Body of pancreas (tissue), 4 donors: ENCODE measurements at regions not wholly inside any gene's neighbourhood (a gene's known extent, or its start where the extent isn't known, plus 50 kb on each side); places are given as distances from the start of the nearest gene placed in this dataset.
A peak's percentile ranks its signal among the peaks of the same experiment; 100 is the strongest.

Experiments
- ATAC-seq: fragments of 150-250 bp; one replicate; pipeline ENCODE4 v1.9.1; 2016
- DNase-seq, 4 donors: peaks; one replicate each; pipeline ENCODE4 v3.0.0-alpha.2; 2019
- H3K27ac ChIP-seq, 4 donors: fragments of 200-600 bp; sonication (generic); 1 replicate in 3 of 4; 2 replicates in 1 of 4; pipeline versions ENCODE4 v1.5.1 to v1.6.1; 2016 to 2019; ENCODE audit warnings: mild to moderate bottlenecking in 1 of 4, mixed read lengths in 1 of 4, moderate library complexity in 1 of 4
- H3K27me3 ChIP-seq, 2 donors: fragments of 200-600 bp; sonication (generic); one replicate each; pipeline ENCODE4 v1.6.0; 2016; ENCODE audit warnings: mild to moderate bottlenecking in 1 of 2
- H3K36me3 ChIP-seq, 2 donors: fragments of 200-600 bp; sonication (generic); replicated peaks in 1 of 2; 2 replicates each; pipeline ENCODE4 v1.5.1; 2016; ENCODE audit warnings: low read depth in 2 of 2; ENCODE audit not compliant: insufficient read depth in 1 of 2
- H3K4me1 ChIP-seq: fragments of 200-600 bp; sonication (generic); one replicate; pipeline ENCODE4 v1.6.0; 2016
- H3K4me3 ChIP-seq, 2 donors: fragments of 200-600 bp; sonication (generic); 1 replicate in 1 of 2; 2 replicates in 1 of 2; pipeline ENCODE4 v1.5.1; 2016 to 2019
- H3K9me3 ChIP-seq, 3 donors: fragments of 200-600 bp; sonication (generic); 1 replicate in 2 of 3; 2 replicates in 1 of 3; pipeline ENCODE4 v1.5.1; 2016
- CTCF ChIP-seq, 7 experiments: fragments of 450-650 bp in 4 of 7; fragments of 200-600 bp in 3 of 7; sonication (generic) in 3 of 7; IDR thresholded peaks; one replicate each; pipeline ENCODE4 v1.5.1; 2016 to 2019; ENCODE audit warnings: antibody characterized with exemption in 7 of 7
- POLR2A ChIP-seq, 3 donors: fragments of 450-650 bp; IDR thresholded peaks; one replicate each; pipeline ENCODE4 v1.6.1; 2016; ENCODE audit warnings: antibody characterized with exemption in 3 of 3, mild to moderate bottlenecking in 2 of 3
- WGBS, 2 donors: methylation state at CpG; one replicate each; pipeline ENCODE4 v1.1.5; 2017; 5-methylcytosine and 5-hydroxymethylcytosine counted together
- intact Hi-C: fragments of 100-400 bp; cut with DNase I; formaldehyde crosslinking; loops from one replicate; pipeline ENCODE4 v1.15.1; 2023

- 38 to 67% methylated on average over 13 of the region's 13 CpGs for whole genome bisulfite sequencing, 2 donors
- Histone ChIP-seq H3K36me3 (no peaks in the 10 kb centered on the region), H3K27ac (peak overlapping the region; percentile 51 to 73 (median 62)), H3K27me3 (no peaks in the 10 kb centered on the region), H3K4me3 (no peak overlapping the region), H3K9me3 (no peaks in the 10 kb centered on the region), H3K4me1 (peaks cover 13% of the 10 kb centered on the region)
- ATAC-seq (peak; percentile 86), DNase-seq (peak; percentile 30 to 80 (median 59))
- intact Hi-C loops, result no loop called here
- TF ChIP-seq CTCF (IDR thresholded peaks at IDR 0.05) (no peak), POLR2A (IDR thresholded peaks at IDR 0.05) (no peak)
These were observed 149.6 kb downstream of the IRS1 start for GRCh38 chr2:226649871-226650660.

- no peaks in the 10 kb centered on the region for H3K27me3 ChIP-seq
- H3K4me1 ChIP-seq, result peaks cover 13% of the 10 kb centered on the region
- WGBS, 2 donors, result 96% methylated on average over 10 of the region's 10 CpGs
- intact Hi-C loops, result no loop called here
- H3K36me3 ChIP-seq, result no peaks in the 10 kb centered on the region
- DNase-seq, result no peak
- H3K9me3 ChIP-seq, result no peaks in the 10 kb centered on the region
- H3K27ac ChIP-seq, result peak overlapping the region in 2 of 4 donors; percentile 51 to 67
- no peak overlapping the region for H3K4me3 ChIP-seq
- no peak for ATAC-seq
- TF ChIP-seq POLR2A (IDR thresholded peaks at IDR 0.05) (no peak), CTCF (IDR thresholded peaks at IDR 0.05) (no peak)
These were observed 150.4 kb downstream of the IRS1 start for GRCh38 chr2:226649201-226649600.

- no peaks in the 10 kb centered on the region for H3K27me3 ChIP-seq
- no peak for DNase-seq
- 84 to 89% methylated on average over 11 to 27 of the region's 28 CpGs for WGBS, 2 donors
These were observed 151.8 kb downstream of the IRS1 start for GRCh38 chr2:226647621-226648518.

GRCh38 chr2:226644399-226644865 is 155.2 kb downstream of the IRS1 start:
- ATAC-seq (no peak), DNase-seq (no peak)
- WGBS, 2 donors, result 66 to 71% methylated on average over 6 of the region's 6 CpGs
- no peaks in the 10 kb centered on the region for H3K9me3 ChIP-seq
- H3K4me3 ChIP-seq, result no peak overlapping the region
- intact Hi-C loops, result no loop called here
- TF ChIP-seq POLR2A (IDR thresholded peaks at IDR 0.05) (no peak), CTCF (IDR thresholded peaks at IDR 0.05) (no peak)
- H3K36me3 ChIP-seq, result no peaks in the 10 kb centered on the region
- H3K27me3 ChIP-seq, result no peaks in the 10 kb centered on the region
- H3K4me1 ChIP-seq, result no peaks in the 10 kb centered on the region
- no peak overlapping the region for H3K27ac ChIP-seq

More at GRCh38 chr2:226647621-226648518, 151.8 kb downstream of the IRS1 start:
- Histone ChIP-seq H3K9me3 (no peaks in the 10 kb centered on the region), H3K4me1 (peaks cover 13% of the 10 kb centered on the region), H3K36me3 (no peaks in the 10 kb centered on the region), H3K4me3 (no peak overlapping the region), H3K27ac (no peak overlapping the region)
- TF ChIP-seq CTCF (IDR thresholded peaks at IDR 0.05) (no peak), POLR2A (IDR thresholded peaks at IDR 0.05) (no peak)
- intact Hi-C loops, result no loop called here
- ATAC-seq, result no peak
